ENCODE measurements at regions not wholly inside any gene's neighbourhood (a gene's known extent, or its start where the extent isn't known, plus 50 kb on each side); places are given as distances from the start of the nearest gene placed in this dataset.

DNA sequence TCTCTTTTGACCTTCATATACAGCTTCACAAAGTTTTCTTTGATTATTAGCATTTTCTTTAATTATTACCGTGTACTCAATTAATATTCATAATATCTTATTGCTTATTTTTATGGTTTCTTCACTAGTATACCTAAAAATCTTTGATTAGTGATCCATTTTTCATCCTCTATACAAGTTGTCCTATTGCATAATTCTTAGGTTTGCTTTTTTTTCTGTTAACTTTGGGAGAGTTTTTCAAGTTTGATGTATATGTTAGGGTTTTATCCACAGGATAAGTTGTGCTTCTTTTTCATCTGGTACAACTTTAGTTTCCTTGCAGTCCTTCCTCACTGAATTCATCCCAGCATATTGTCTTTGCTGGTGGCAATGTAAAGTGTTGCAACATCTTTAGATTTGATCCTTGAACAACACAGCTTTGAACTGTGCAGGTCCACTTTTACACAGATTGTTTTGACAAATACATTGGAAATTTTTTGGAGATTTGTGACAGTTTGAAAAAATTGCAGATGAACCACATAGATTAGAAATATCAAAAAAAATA, 88.6 kb upstream of the NAV3 start:
- TF ChIP-seq, protein P1, sequence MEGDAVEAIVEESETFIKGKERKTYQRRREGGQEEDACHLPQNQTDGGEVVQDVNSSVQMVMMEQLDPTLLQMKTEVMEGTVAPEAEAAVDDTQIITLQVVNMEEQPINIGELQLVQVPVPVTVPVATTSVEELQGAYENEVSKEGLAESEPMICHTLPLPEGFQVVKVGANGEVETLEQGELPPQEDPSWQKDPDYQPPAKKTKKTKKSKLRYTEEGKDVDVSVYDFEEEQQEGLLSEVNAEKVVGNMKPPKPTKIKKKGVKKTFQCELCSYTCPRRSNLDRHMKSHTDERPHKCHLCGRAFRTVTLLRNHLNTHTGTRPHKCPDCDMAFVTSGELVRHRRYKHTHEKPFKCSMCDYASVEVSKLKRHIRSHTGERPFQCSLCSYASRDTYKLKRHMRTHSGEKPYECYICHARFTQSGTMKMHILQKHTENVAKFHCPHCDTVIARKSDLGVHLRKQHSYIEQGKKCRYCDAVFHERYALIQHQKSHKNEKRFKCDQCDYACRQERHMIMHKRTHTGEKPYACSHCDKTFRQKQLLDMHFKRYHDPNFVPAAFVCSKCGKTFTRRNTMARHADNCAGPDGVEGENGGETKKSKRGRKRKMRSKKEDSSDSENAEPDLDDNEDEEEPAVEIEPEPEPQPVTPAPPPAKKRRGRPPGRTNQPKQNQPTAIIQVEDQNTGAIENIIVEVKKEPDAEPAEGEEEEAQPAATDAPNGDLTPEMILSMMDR (conservative IDR thresholded peaks at IDR 0.05): no peak
- no peak for TF ChIP-seq ZFX (IDR thresholded peaks at IDR 0.05)
